Thyroid gland (tissue), 4 donors: ENCODE measurements at regions not wholly inside any gene's neighbourhood (a gene's known extent, or its start where the extent isn't known, plus 50 kb on each side); places are given as distances from the start of the nearest gene placed in this dataset.
"Not testable (repeated sequence)": the region's sequence is repeated elsewhere in the genome, so short reads cannot be mapped to it uniquely, and the experiment has no call there.

Experiments
- DNase-seq, 2 donors: peaks; one replicate each; pipeline ENCODE4 v3.0.0-alpha.2; 2019
- H3K27ac ChIP-seq, 3 donors: fragments of 200-600 bp; sonication (generic); 1 replicate in 2 of 3; 2 replicates in 1 of 3; pipeline ENCODE4 v1.5.1; 2016 to 2019; ENCODE audit warnings: mild to moderate bottlenecking in 1 of 3, moderate library complexity in 1 of 3
- H3K27me3 ChIP-seq: fragments of 200-600 bp; sonication (generic); one replicate; pipeline ENCODE4 v1.5.1; 2019
- H3K36me3 ChIP-seq, 2 donors: fragments of 200-600 bp; sonication (generic); one replicate each; pipeline ENCODE4 v1.5.1; 2016 to 2019
- H3K4me1 ChIP-seq, 2 donors: fragments of 200-600 bp; sonication (generic); one replicate each; pipeline ENCODE4 v1.5.1; 2017 to 2019
- H3K4me3 ChIP-seq, 3 donors: fragments of 200-600 bp; sonication (generic); replicated peaks in 1 of 3; 1 replicate in 2 of 3; 2 replicates in 1 of 3; pipeline ENCODE4 v1.5.1; 2016; ENCODE audit warnings: mild to moderate bottlenecking in 1 of 3
- H3K9me3 ChIP-seq: fragments of 200-600 bp; sonication (generic); one replicate; pipeline ENCODE4 v1.5.1; 2017
- POLR2A ChIP-seq, 2 donors: fragments of 450-650 bp; IDR thresholded peaks; one replicate each; pipeline ENCODE4 v1.6.1; 2017; ENCODE audit warnings: antibody characterized with exemption in 2 of 2, mild to moderate bottlenecking in 2 of 2, moderate library complexity in 1 of 2
- WGBS, 2 donors: methylation state at CpG; one replicate each; pipeline ENCODE4 v1.1.5; 2017; 5-methylcytosine and 5-hydroxymethylcytosine counted together
- intact Hi-C: fragments of 100-400 bp; cut with DNase I; formaldehyde crosslinking; loops from one replicate; pipeline ENCODE4 v1.15.1; 2023
- TF ChIP-seq, protein P1 (sequence below), 6 experiments: fragments of 200-600 bp in 3 of 6; fragments of 450-650 bp in 3 of 6; sonication (generic) in 3 of 6; IDR thresholded peaks; one replicate each; pipeline ENCODE4 v1.5.1; 2016 to 2019; ENCODE audit warnings: antibody characterized with exemption in 6 of 6, mild to moderate bottlenecking in 2 of 6, inconsistent platforms in 1 of 6, moderate library complexity in 1 of 6

GRCh38 chr1:182255494-182255893 is 136.1 kb downstream of the GLUL start:
- no peaks in the 10 kb centered on the region for H3K27me3 ChIP-seq
- TF ChIP-seq, protein P1, sequence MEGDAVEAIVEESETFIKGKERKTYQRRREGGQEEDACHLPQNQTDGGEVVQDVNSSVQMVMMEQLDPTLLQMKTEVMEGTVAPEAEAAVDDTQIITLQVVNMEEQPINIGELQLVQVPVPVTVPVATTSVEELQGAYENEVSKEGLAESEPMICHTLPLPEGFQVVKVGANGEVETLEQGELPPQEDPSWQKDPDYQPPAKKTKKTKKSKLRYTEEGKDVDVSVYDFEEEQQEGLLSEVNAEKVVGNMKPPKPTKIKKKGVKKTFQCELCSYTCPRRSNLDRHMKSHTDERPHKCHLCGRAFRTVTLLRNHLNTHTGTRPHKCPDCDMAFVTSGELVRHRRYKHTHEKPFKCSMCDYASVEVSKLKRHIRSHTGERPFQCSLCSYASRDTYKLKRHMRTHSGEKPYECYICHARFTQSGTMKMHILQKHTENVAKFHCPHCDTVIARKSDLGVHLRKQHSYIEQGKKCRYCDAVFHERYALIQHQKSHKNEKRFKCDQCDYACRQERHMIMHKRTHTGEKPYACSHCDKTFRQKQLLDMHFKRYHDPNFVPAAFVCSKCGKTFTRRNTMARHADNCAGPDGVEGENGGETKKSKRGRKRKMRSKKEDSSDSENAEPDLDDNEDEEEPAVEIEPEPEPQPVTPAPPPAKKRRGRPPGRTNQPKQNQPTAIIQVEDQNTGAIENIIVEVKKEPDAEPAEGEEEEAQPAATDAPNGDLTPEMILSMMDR (IDR thresholded peaks at IDR 0.05): no peak
- no peak for TF ChIP-seq POLR2A (IDR thresholded peaks at IDR 0.05)
- intact Hi-C loops: no loop called here
- no peaks in the 10 kb centered on the region for H3K9me3 ChIP-seq
- no peak for DNase-seq
- peaks cover 10 to 11% of the 10 kb centered on the region in 2 donors for H3K4me1 ChIP-seq
- H3K36me3 ChIP-seq: no peaks in the 10 kb centered on the region
- H3K4me3 ChIP-seq: no peak overlapping the region
- 74 to 94% methylated on average over 4 of the region's 4 CpGs for WGBS, 2 donors
- H3K27ac ChIP-seq: no peak overlapping the region

DNA sequence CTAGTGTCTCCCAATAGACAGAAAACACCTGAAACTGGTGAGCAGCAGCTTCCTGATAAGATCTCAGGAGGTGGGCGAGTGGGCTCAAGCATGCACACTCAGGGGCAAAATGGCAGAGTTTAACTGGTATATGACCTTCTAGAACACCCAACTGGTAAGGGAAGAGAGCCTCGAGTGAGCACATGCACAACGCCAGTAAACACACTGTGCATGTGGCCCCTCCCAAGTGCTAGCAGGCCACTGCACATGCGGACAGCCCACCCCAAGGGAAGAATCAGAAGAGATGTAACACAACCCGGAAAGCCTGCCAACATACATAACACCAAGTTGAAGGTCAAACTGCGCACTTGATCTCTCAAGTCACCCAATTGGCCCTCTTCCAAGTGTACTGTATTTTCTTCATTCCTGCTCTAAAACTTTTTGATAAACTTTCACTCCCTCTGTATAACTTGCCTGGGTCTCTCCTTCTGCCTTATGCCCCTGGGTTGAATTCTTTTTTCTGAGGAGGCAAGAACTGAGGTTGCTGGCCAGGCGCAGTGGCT is 138.2 kb downstream of the GLUL start:
- no peak overlapping the region for H3K27ac ChIP-seq
- no peak overlapping the region for H3K4me3 ChIP-seq
- WGBS, 2 donors: 76 to 78% methylated on average over 7 of the region's 7 CpGs
- H3K36me3 ChIP-seq: no peaks in the 10 kb centered on the region
- no peak for DNase-seq
- peaks cover 4 to 5% of the 10 kb centered on the region in 2 donors for H3K4me1 ChIP-seq
- TF ChIP-seq, protein P1 (IDR thresholded peaks at IDR 0.05): no peak
- no peak for TF ChIP-seq POLR2A (IDR thresholded peaks at IDR 0.05)
- intact Hi-C loops: no loop called here
- H3K9me3 ChIP-seq: no peaks in the 10 kb centered on the region
- H3K27me3 ChIP-seq: no peaks in the 10 kb centered on the region

GRCh38 chr1:182251561-182251960 is 140.0 kb downstream of the GLUL start:
- intact Hi-C loops: no loop called here
- peaks cover 5 to 12% of the 10 kb centered on the region in 2 donors for H3K4me1 ChIP-seq
- WGBS, 2 donors: 89 to 94% methylated on average over 1 of the region's 1 CpG

DNA sequence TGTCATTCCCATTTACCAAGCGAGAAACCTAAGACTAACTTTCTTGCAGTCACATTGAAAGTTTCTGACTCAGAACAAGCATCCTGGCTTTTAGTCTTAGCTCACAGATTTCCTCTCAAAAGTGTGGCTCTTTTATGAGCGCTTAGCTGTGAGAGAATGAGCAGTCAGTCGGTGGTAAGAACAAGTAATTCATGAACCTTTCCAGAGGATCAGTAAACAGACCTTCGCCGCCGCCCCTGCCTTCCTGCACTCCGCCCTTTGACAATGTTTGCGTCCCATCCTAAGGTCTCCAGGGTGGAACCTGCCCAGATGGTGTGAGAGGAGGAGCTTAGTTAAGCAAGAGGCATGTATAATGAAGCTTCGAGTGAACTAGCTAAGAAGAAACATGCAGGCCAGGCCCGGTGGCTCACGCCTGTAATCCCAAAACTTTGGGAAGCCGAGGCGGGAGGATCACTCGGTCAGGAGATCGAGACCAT is 142.4 kb downstream of the GLUL start:
- H3K27me3 ChIP-seq: no peaks in the 10 kb centered on the region
- no peaks in the 10 kb centered on the region for H3K36me3 ChIP-seq
- peak overlapping the region in 1 of 3 donors; percentile 32 for H3K27ac ChIP-seq
- TF ChIP-seq POLR2A (IDR thresholded peaks at IDR 0.05): no peak
- TF ChIP-seq, protein P1 (IDR thresholded peaks at IDR 0.05): no peak
- 50 to 58% methylated on average over 14 of the region's 15 CpGs for WGBS, 2 donors
- H3K9me3 ChIP-seq: no peaks in the 10 kb centered on the region
- intact Hi-C loops: no loop called here
- peaks cover 5 to 12% of the 10 kb centered on the region in 2 donors for H3K4me1 ChIP-seq
- H3K4me3 ChIP-seq: no peak overlapping the region
- peak; percentile 28 to 29 for DNase-seq

More at GRCh38 chr1:182251561-182251960, 140.0 kb downstream of the GLUL start:
- no peaks in the 10 kb centered on the region for H3K36me3 ChIP-seq
- no peaks in the 10 kb centered on the region for H3K9me3 ChIP-seq
- no peak for DNase-seq
- no peak overlapping the region for H3K4me3 ChIP-seq
- no peak for TF ChIP-seq POLR2A (IDR thresholded peaks at IDR 0.05)
- TF ChIP-seq, protein P1 (IDR thresholded peaks at IDR 0.05): no peak
- no peaks in the 10 kb centered on the region for H3K27me3 ChIP-seq
- H3K27ac ChIP-seq: no peak overlapping the region

DNA sequence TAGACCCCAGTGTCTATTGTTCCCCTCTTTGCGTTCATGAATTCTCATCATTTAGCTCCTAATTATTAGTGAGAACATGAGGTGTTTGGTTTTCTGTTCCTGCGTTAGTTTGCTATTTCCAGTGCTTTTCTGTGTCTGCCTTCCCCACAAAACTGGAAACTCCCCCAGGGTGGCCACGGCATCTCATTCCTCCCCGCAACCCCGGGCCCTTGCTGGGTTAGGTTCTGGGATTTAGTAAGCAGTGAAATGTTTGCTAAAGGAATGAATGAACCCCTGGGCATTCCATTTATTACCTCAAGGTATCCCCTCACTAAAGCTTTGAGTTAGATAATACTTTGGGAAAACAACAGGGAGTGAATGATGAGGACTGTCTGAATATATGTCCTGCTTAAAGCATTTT is 142.9 kb downstream of the GLUL start:
- no peaks in the 10 kb centered on the region for H3K27me3 ChIP-seq
- peaks cover 5 to 12% of the 10 kb centered on the region in 2 donors for H3K4me1 ChIP-seq
- no peak overlapping the region for H3K4me3 ChIP-seq
- no peaks in the 10 kb centered on the region for H3K36me3 ChIP-seq
- H3K9me3 ChIP-seq: no peaks in the 10 kb centered on the region
- TF ChIP-seq, protein P1 (IDR thresholded peaks at IDR 0.05): no peak
- TF ChIP-seq POLR2A (IDR thresholded peaks at IDR 0.05): no peak
- 79 to 88% methylated on average over 5 of the region's 5 CpGs for WGBS, 2 donors
- intact Hi-C loops: no loop called here
- no peak overlapping the region for H3K27ac ChIP-seq
- no peak for DNase-seq

- H3K27me3 ChIP-seq, intact Hi-C loops, H3K4me3 ChIP-seq, H3K27ac ChIP-seq, H3K9me3 ChIP-seq, DNase-seq, H3K36me3 ChIP-seq: not testable (repeated sequence)
- 87 to 97% methylated on average over 2 of the region's 2 CpGs for WGBS, 2 donors
- peaks cover 5 to 12% of the 10 kb centered on the region in 2 donors for H3K4me1 ChIP-seq
These were observed 143.8 kb downstream of the GLUL start for GRCh38 chr1:182247813-182248212.
